Erythroblast (primary cell): ENCODE measurements at regions not wholly inside any gene's neighbourhood (a gene's known extent, or its start where the extent isn't known, plus 50 kb on each side); places are given as distances from the start of the nearest gene placed in this dataset.
"Not testable (repeated sequence)": the region's sequence is repeated elsewhere in the genome, so short reads cannot be mapped to it uniquely, and the experiment has no call there.

Experiments used
- DNase-seq, 2 experiments: peaks; one replicate each; lab custom pipeline; 2025; lab: John Stamatoyannopoulos, UW
- GATA1 ChIP-seq: IDR thresholded peaks from 2 replicates; pipeline ENCODE4 v1.6.1; 2011; ENCODE audit warnings: low read depth, mild to moderate bottlenecking, control low read depth, low read length, moderate library complexity
- POLR2A ChIP-seq: IDR thresholded peaks from 2 replicates; pipeline ENCODE4 v1.6.1; 2011; ENCODE audit warnings: mild to moderate bottlenecking, low read length

GRCh38 chr2:100699131-100699530, 120.8 kb upstream of the NPAS2 start:
- DNase-seq = no peak
- TF ChIP-seq GATA1 (no peak), POLR2A (no peak)

GRCh38 chr2:100702438-100703109, 117.4 kb upstream of the NPAS2 start:
- TF ChIP-seq GATA1 = no peak
- TF ChIP-seq POLR2A = no peak
- no peak for DNase-seq

GRCh38 chr2:100703213-100703612, 116.7 kb upstream of the NPAS2 start:
- TF ChIP-seq GATA1 (no peak), POLR2A (no peak)
- no peak for DNase-seq

- no peak for DNase-seq
- no peak for TF ChIP-seq GATA1
- no peak for TF ChIP-seq POLR2A
Measured at GRCh38 chr2:100703739-100704138, 116.2 kb upstream of the NPAS2 start.

GRCh38 chr2:100704156-100704555, 115.8 kb upstream of the NPAS2 start:
- TF ChIP-seq GATA1 = no peak
- TF ChIP-seq POLR2A = no peak
- no peak for DNase-seq

- TF ChIP-seq POLR2A (no peak), GATA1 (no peak)
- DNase-seq = no peak
Measured at GRCh38 chr2:100704711-100705110, 115.2 kb upstream of the NPAS2 start.

- no peak for DNase-seq
- no peak for TF ChIP-seq GATA1
- no peak for TF ChIP-seq POLR2A
Measured at GRCh38 chr2:100707016-100707947, 112.7 kb upstream of the NPAS2 start.

- no peak for DNase-seq
- TF ChIP-seq POLR2A (no peak), GATA1 (no peak)
Measured at GRCh38 chr2:100708333-100708732, 111.6 kb upstream of the NPAS2 start.

- no peak for TF ChIP-seq GATA1
- no peak for TF ChIP-seq POLR2A
- no peak for DNase-seq
Measured at GRCh38 chr2:100713106-100713505, 106.8 kb upstream of the NPAS2 start.

GRCh38 chr2:100714396-100715010, 105.4 kb upstream of the NPAS2 start:
- DNase-seq = not testable (repeated sequence)

GRCh38 chr2:100715861-100716260, 104.1 kb upstream of the NPAS2 start:
- not testable (repeated sequence) for DNase-seq

- no peak for DNase-seq
- TF ChIP-seq POLR2A (no peak), GATA1 (no peak)
Measured at GRCh38 chr2:100716581-100716980, 103.4 kb upstream of the NPAS2 start.

GRCh38 chr2:100718065-100718629, 101.8 kb upstream of the NPAS2 start:
- no peak for TF ChIP-seq POLR2A
- DNase-seq = no peak

- TF ChIP-seq POLR2A (no peak), GATA1 (no peak)
- no peak for DNase-seq
Measured at GRCh38 chr2:100720445-100720844, 99.5 kb upstream of the NPAS2 start.

- no peak for DNase-seq
- TF ChIP-seq GATA1 (no peak), POLR2A (no peak)
Measured at GRCh38 chr2:100721693-100722092, 98.2 kb upstream of the NPAS2 start.
